H1 (cell line): ENCODE measurements at regions not wholly inside any gene's neighbourhood (a gene's known extent, or its start where the extent isn't known, plus 50 kb on each side); places are given as distances from the start of the nearest gene placed in this dataset.

Experiments used
- CTCF ChIA-PET: fragments of 300-600 bp; sonication (Branson Sonifier 250); formaldehyde crosslinking; loops from one replicate; lab custom pipeline; 2021; ENCODE audit not compliant: partially characterized antibody; lab: Charles Lee
- POLR2A ChIA-PET: fragments of 300-600 bp; sonication (Branson Sonifier 250); formaldehyde crosslinking; loops from one replicate; lab custom pipeline; 2021; ENCODE audit warnings: inconsistent platforms; ENCODE audit not compliant: partially characterized antibody; lab: Charles Lee
- DNase-seq, 2 experiments: peaks; one replicate each; pipeline versions ENCODE4 v3.0.0 to v3.0.0-alpha.2; 2010 to 2022; ENCODE audit warnings: low spot score in 2 of 2, low read depth in 1 of 2, mixed read lengths in 1 of 2
- FAIRE-seq: peaks from 2 replicates; lab custom pipeline; 2011; peaks lifted over from hg19 to GRCh38; lab: Jason Lieb, UNC
- H2AFZ ChIP-seq: 2 replicates; pipeline ENCODE4 v1.8.1; 2012; ENCODE audit warnings: low read length, inconsistent platforms
- H2AK5ac ChIP-seq: 2 replicates; pipeline ENCODE4 v1.6.1; 2013; ENCODE audit warnings: low read depth, low read length
- H2BK120ac ChIP-seq: replicated peaks from 2 replicates; pipeline ENCODE3; 2013; ENCODE audit warnings: low read depth, low read length, inconsistent platforms
- H2BK12ac ChIP-seq: 2 replicates; pipeline ENCODE4 v1.6.1; 2013; ENCODE audit warnings: low read depth, low read length
- H2BK15ac ChIP-seq: 2 replicates; pipeline ENCODE4 v1.6.1; 2013; ENCODE audit warnings: low read length
- H2BK20ac ChIP-seq: 2 replicates; pipeline ENCODE4 v1.6.1; 2013; ENCODE audit warnings: low read length
- H2BK5ac ChIP-seq: 2 replicates; pipeline ENCODE4 v1.6.1; 2013; ENCODE audit warnings: low read depth, low read length
- H3K14ac ChIP-seq: 2 replicates; pipeline ENCODE4 v1.6.1; 2013; ENCODE audit warnings: inconsistent platforms; ENCODE audit not compliant: insufficient read length
- H3K18ac ChIP-seq: 2 replicates; pipeline ENCODE4 v1.6.1; 2013; ENCODE audit warnings: low read length; ENCODE audit errors: extremely low read depth
- H3K23ac ChIP-seq: 2 replicates; pipeline ENCODE4 v1.6.1; 2013; ENCODE audit warnings: inconsistent platforms; ENCODE audit not compliant: insufficient read length
- H3K23me2 ChIP-seq: 2 replicates; pipeline ENCODE4 v1.6.1; 2013; ENCODE audit warnings: low read depth, low read length
- H3K27ac ChIP-seq: 2 replicates; pipeline ENCODE4 v1.6.1; 2011; ENCODE audit warnings: low read depth, low read length, inconsistent platforms
- H3K27me3 ChIP-seq, 4 experiments: replicated peaks in 1 of 4; 1 replicate in 1 of 4; 2 replicates in 3 of 4; pipeline versions ENCODE4 v1.6.1 to v1.8.1; 2011 to 2013; ENCODE audit warnings: low read length in 3 of 4, mild to moderate bottlenecking in 3 of 4, inconsistent platforms in 2 of 4, mixed read lengths in 2 of 4, moderate library complexity in 1 of 4; ENCODE audit not compliant: control insufficient read depth in 3 of 4, insufficient read depth in 3 of 4; ENCODE audit errors: extremely low read depth in 1 of 4
- H3K36me3 ChIP-seq, 4 experiments: 2 replicates each; pipeline versions ENCODE4 v1.6.1 to v1.8.1; 2011 to 2013; ENCODE audit warnings: mild to moderate bottlenecking in 4 of 4, low read length in 3 of 4, moderate library complexity in 2 of 4, control low read depth in 1 of 4, inconsistent platforms in 1 of 4; ENCODE audit not compliant: insufficient read depth in 4 of 4, control insufficient read depth in 2 of 4
- H3K4ac ChIP-seq: replicated peaks from 2 replicates; pipeline ENCODE3; 2013; ENCODE audit warnings: low read length, low read depth, mixed read lengths, inconsistent platforms; ENCODE audit not compliant: insufficient read length
- H3K4me1 ChIP-seq, 4 experiments: replicated peaks in 1 of 4; 1 replicate in 1 of 4; 2 replicates in 3 of 4; pipeline versions ENCODE4 v1.6.1 to v1.8.1; 2011 to 2013; ENCODE audit warnings: low read length in 3 of 4, inconsistent platforms in 2 of 4, mixed read lengths in 1 of 4; ENCODE audit not compliant: insufficient read depth in 4 of 4, control insufficient read depth in 3 of 4
- H3K4me2 ChIP-seq, 2 experiments: 2 replicates each; pipeline versions ENCODE4 v1.6.1 to v1.8.1; 2011 to 2013; ENCODE audit warnings: low read depth in 2 of 2, low read length in 2 of 2, control low read depth in 1 of 2, inconsistent platforms in 1 of 2, mild to moderate bottlenecking in 1 of 2; ENCODE audit not compliant: insufficient read depth in 1 of 2
- H3K4me3 ChIP-seq, 4 experiments: fragments of 200-600, 300-600 bp in 1 of 4; sonication (generic), shearing (Covaris generic), sonication (Bioruptor Twin) in 1 of 4; 2 replicates each; pipeline versions ENCODE4 v1.5.1 to v1.8.1; 2011 to 2016; ENCODE audit warnings: low read length in 4 of 4, low read depth in 3 of 4, control low read depth in 2 of 4, inconsistent platforms in 2 of 4, mild to moderate bottlenecking in 2 of 4, mixed read lengths in 1 of 4, moderate library complexity in 1 of 4; ENCODE audit not compliant: insufficient read depth in 2 of 4; ENCODE audit errors: extremely low read depth in 1 of 4
- H3K56ac ChIP-seq: replicated peaks from 2 replicates; pipeline ENCODE3; 2013; ENCODE audit warnings: low read depth, mild to moderate bottlenecking, mixed read lengths, low read length, inconsistent platforms; ENCODE audit not compliant: insufficient read length
- H3K79me1 ChIP-seq: 2 replicates; pipeline ENCODE4 v1.6.1; 2013; ENCODE audit warnings: low read depth, low read length, control low read depth
- H3K79me2 ChIP-seq, 2 experiments: 2 replicates each; pipeline versions ENCODE4 v1.6.1 to v1.8.1; 2012 to 2013; ENCODE audit warnings: low read length in 2 of 2, mild to moderate bottlenecking in 2 of 2, inconsistent platforms in 1 of 2; ENCODE audit not compliant: insufficient read depth in 2 of 2, control insufficient read depth in 1 of 2
- H3K9ac ChIP-seq, 4 experiments: replicated peaks in 1 of 4; 1 replicate in 1 of 4; 2 replicates in 3 of 4; pipeline versions ENCODE4 v1.6.1 to v1.8.1; 2011 to 2013; ENCODE audit warnings: low read depth in 3 of 4, low read length in 3 of 4, control low read depth in 2 of 4, mild to moderate bottlenecking in 2 of 4, moderate library complexity in 2 of 4, inconsistent platforms in 1 of 4; ENCODE audit errors: extremely low read depth in 1 of 4
- H3K9me3 ChIP-seq, 2 experiments: 2 replicates each; pipeline versions ENCODE4 v1.6.1 to v1.8.1; 2012 to 2013; ENCODE audit warnings: mild to moderate bottlenecking in 2 of 2, moderate library complexity in 2 of 2, control low read depth in 1 of 2, inconsistent platforms in 1 of 2, low read depth in 1 of 2, low read length in 1 of 2, mixed read lengths in 1 of 2; ENCODE audit not compliant: insufficient read depth in 2 of 2
- H4K20me1 ChIP-seq, 2 experiments: replicated peaks in 1 of 2; 2 replicates each; pipeline versions ENCODE3 to v1.8.1; 2011 to 2013; ENCODE audit warnings: inconsistent platforms in 2 of 2, low read length in 2 of 2, mild to moderate bottlenecking in 1 of 2; ENCODE audit not compliant: insufficient read depth in 2 of 2, control insufficient read depth in 1 of 2
- H4K5ac ChIP-seq: 2 replicates; pipeline ENCODE4 v1.6.1; 2013; ENCODE audit warnings: low read length, low read depth, mixed read lengths, inconsistent platforms; ENCODE audit not compliant: insufficient read length
- H4K8ac ChIP-seq: 2 replicates; pipeline ENCODE4 v1.8.0; 2013; ENCODE audit warnings: mild to moderate bottlenecking, moderate library complexity, low read length, inconsistent platforms; ENCODE audit not compliant: insufficient read depth; ENCODE audit errors: extremely low read depth
- H4K91ac ChIP-seq: replicated peaks from 2 replicates; pipeline ENCODE3; 2013; ENCODE audit warnings: low read length, mixed read lengths, inconsistent platforms; ENCODE audit not compliant: insufficient read length
- CTCF ChIP-seq, 3 experiments: IDR thresholded peaks; 1 replicate in 2 of 3; 2 replicates in 1 of 3; pipeline versions ENCODE4 v1.5.1 to v1.6.1; 2011; ENCODE audit warnings: low read length in 3 of 3, mild to moderate bottlenecking in 3 of 3, inconsistent platforms in 2 of 3, low read depth in 1 of 3, moderate library complexity in 1 of 3; ENCODE audit not compliant: insufficient read depth in 1 of 3; ENCODE audit errors: control extremely low read depth in 1 of 3
- WGBS, 2 experiments: shearing (Covaris generic) in 1 of 2; methylation state at CpG; one replicate each; pipeline versions ENCODE4 v1.1.6 to v1.1.7; 2013 to 2015; ENCODE audit warnings: low lambda C conversion rate in 2 of 2, mixed read lengths in 2 of 2, inconsistent platforms in 1 of 2, low coverage in 1 of 2, missing lambda C conversion rate in 1 of 2; ENCODE audit not compliant: insufficient replicate concordance in 2 of 2, insufficient coverage in 1 of 2, insufficient read length in 1 of 2; ENCODE audit errors: extremely low coverage in 1 of 2, missing lambda C conversion rate in 1 of 2; 5-methylcytosine and 5-hydroxymethylcytosine counted together

GRCh38 chr21:28762357-28762735, 230.3 kb downstream of the LTN1 start:
- no peak overlapping the region for H3K18ac ChIP-seq
- no peaks in the 10 kb centered on the region for H3K27me3 ChIP-seq
- H3K56ac ChIP-seq = no peak overlapping the region
- no peak overlapping the region for H2BK15ac ChIP-seq
- no peak overlapping the region for H3K14ac ChIP-seq
- no peak overlapping the region for H3K4me2 ChIP-seq
- 91% methylated on average over 1 of the region's 1 CpG; no CpG with 5 or more reads in 1 of the 2 experiments for WGBS, 2 experiments
- H2BK12ac ChIP-seq = no peak overlapping the region
- H2BK5ac ChIP-seq = no peak overlapping the region
- H3K79me1 ChIP-seq = no peaks in the 10 kb centered on the region
- H2BK20ac ChIP-seq = no peak overlapping the region
- no peak overlapping the region for H3K27ac ChIP-seq
- no peaks in the 10 kb centered on the region for H3K79me2 ChIP-seq
- no peaks in the 10 kb centered on the region for H3K9me3 ChIP-seq
- CTCF ChIA-PET = interaction anchor here (0.9 kb wide), 1 partner anchor 19 kb away, joined by 3 read pairs; no protein-coding TSS in a partner anchor
- H3K9ac ChIP-seq = no peak overlapping the region
- no peak overlapping the region for H2AK5ac ChIP-seq
- DNase-seq = no peak
- no peak overlapping the region for H4K91ac ChIP-seq
- no peaks in the 10 kb centered on the region for H4K20me1 ChIP-seq
- no peak overlapping the region for H4K8ac ChIP-seq
- H3K4me3 ChIP-seq = no peak overlapping the region
- H3K36me3 ChIP-seq = no peaks in the 10 kb centered on the region
- H3K23ac ChIP-seq = no peak overlapping the region
- no peak for FAIRE-seq
- no peak overlapping the region for H2BK120ac ChIP-seq
- no peak overlapping the region for H4K5ac ChIP-seq
- H3K4me1 ChIP-seq = no peaks in the 10 kb centered on the region
- H3K4ac ChIP-seq = no peak overlapping the region
- no peak overlapping the region for H2AFZ ChIP-seq
- H3K23me2 ChIP-seq = no peaks in the 10 kb centered on the region
- no peak for TF ChIP-seq CTCF (IDR thresholded peaks at IDR 0.05; ENCODE audit: control extremely low read depth in 1 of 3, insufficient read depth in 1 of 3, low read depth in 1 of 3, low read length in 3 of 3)
- POLR2A ChIA-PET = no interaction called here
